Natural killer cell (primary cell): ENCODE measurements at regions not wholly inside any gene's neighbourhood (a gene's known extent, or its start where the extent isn't known, plus 50 kb on each side); places are given as distances from the start of the nearest gene placed in this dataset.

Source experiments
- ATAC-seq, 3 donors: fragments of 150-1000 bp in 2 of 3; fragments of 200-7000 bp in 1 of 3; cut with Tn5 transposase; 1 replicate in 1 of 3; 2 replicates in 2 of 3; pipeline ENCODE4 v1.10.0; 2021; ENCODE audit warnings: mild to moderate bottlenecking in 2 of 3, moderate library complexity in 2 of 3
- DNase-seq, 2 donors: peaks; one replicate each; pipeline versions ENCODE4 v3.0.0 to v3.0.0-alpha.2; 2013 to 2021; ENCODE audit warnings: mixed read lengths in 1 of 2
- H3K27ac ChIP-seq: one replicate; pipeline ENCODE4 v1.5.1; 2013; ENCODE audit warnings: mild to moderate bottlenecking, low read length
- H3K27me3 ChIP-seq: one replicate; pipeline ENCODE4 v1.6.1; 2013; ENCODE audit warnings: low read length; ENCODE audit not compliant: control insufficient read depth, insufficient read depth
- H3K36me3 ChIP-seq: one replicate; pipeline ENCODE4 v1.6.1; 2013; ENCODE audit warnings: low read length; ENCODE audit not compliant: control insufficient read depth, insufficient read depth
- H3K4me1 ChIP-seq: one replicate; pipeline ENCODE4 v1.6.1; 2013; ENCODE audit warnings: low read length; ENCODE audit not compliant: control insufficient read depth, insufficient read depth
- H3K4me3 ChIP-seq: one replicate; pipeline ENCODE4 v1.5.1; 2013; ENCODE audit warnings: low read length
- H3K9me3 ChIP-seq: one replicate; pipeline ENCODE4 v1.6.1; 2013; ENCODE audit warnings: low read length; ENCODE audit not compliant: control insufficient read depth, insufficient read depth
- H3K27ac Mint-ChIP-seq, 2 donors: one replicate each; pipeline ENCODE4 v1.8.0; 2022; ENCODE audit warnings: mild to moderate bottlenecking in 2 of 2, mixed read lengths in 2 of 2, moderate library complexity in 1 of 2
- H3K27me3 Mint-ChIP-seq, 2 donors: one replicate each; pipeline ENCODE4 v1.8.0; 2022; ENCODE audit warnings: low read depth in 2 of 2, mixed read lengths in 2 of 2
- H3K36me3 Mint-ChIP-seq: one replicate; pipeline ENCODE4 v1.8.0; 2022; ENCODE audit warnings: mixed read lengths
- H3K4me1 Mint-ChIP-seq, 2 donors: one replicate each; pipeline ENCODE4 v1.8.0; 2022; ENCODE audit warnings: mixed read lengths in 2 of 2
- H3K4me3 Mint-ChIP-seq: one replicate; pipeline ENCODE4 v1.8.0; 2022; ENCODE audit warnings: mild to moderate bottlenecking, moderate library complexity, mixed read lengths
- H3K9me3 Mint-ChIP-seq, 2 donors: one replicate each; pipeline ENCODE4 v1.8.0; 2022; ENCODE audit warnings: mixed read lengths in 2 of 2
- CTCF ChIP-seq: fragments of 200-600 bp; IDR thresholded peaks from one replicate; pipeline ENCODE4 v1.8.0; 2022; ENCODE audit warnings: antibody characterized with exemption
- WGBS: methylation state at CpG from one replicate; pipeline ENCODE4 v1.1.7; 2013; ENCODE audit warnings: missing lambda C conversion rate; ENCODE audit not compliant: insufficient coverage; 5-methylcytosine and 5-hydroxymethylcytosine counted together
- intact Hi-C: fragments of 100-400 bp; cut with micrococcal nuclease; formaldehyde crosslinking; loops from one replicate; pipeline ENCODE4 v1.14.2; 2022

- intact Hi-C loops, result no loop called here
- no peaks in the 10 kb centered on the region for H3K27me3 Mint-ChIP-seq
- Histone ChIP-seq H3K36me3 (no peaks in the 10 kb centered on the region), H3K4me3 (no peak overlapping the region), H3K27me3 (no peaks in the 10 kb centered on the region), H3K4me1 (no peaks in the 10 kb centered on the region), H3K9me3 (no peaks in the 10 kb centered on the region), H3K27ac (no peak overlapping the region)
- no peak for TF ChIP-seq CTCF
- DNase-seq (no peak), ATAC-seq (no peak)
- H3K4me1 Mint-ChIP-seq, result no peaks in the 10 kb centered on the region
- H3K9me3 Mint-ChIP-seq, result peaks cover 5 to 6% of the 10 kb centered on the region in 2 donors
- no peak overlapping the region for H3K27ac Mint-ChIP-seq
- WGBS, result 93% methylated on average over 4 of the region's 4 CpGs
- peaks cover 8% of the 10 kb centered on the region for H3K36me3 Mint-ChIP-seq
- H3K4me3 Mint-ChIP-seq, result no peak overlapping the region
Measured at GRCh38 chr1:217153361-217153760, 430.1 kb upstream of the ESRRG start.

GRCh38 chr1:217150366-217150765 lies 427.1 kb upstream of the ESRRG start:
- no peak overlapping the region for H3K27ac ChIP-seq
- no peaks in the 10 kb centered on the region for H3K27me3 ChIP-seq
- no peaks in the 10 kb centered on the region for H3K4me1 ChIP-seq
- no peak overlapping the region for H3K4me3 ChIP-seq
- H3K36me3 ChIP-seq, result no peaks in the 10 kb centered on the region
- no peak overlapping the region for H3K4me3 Mint-ChIP-seq
- no peak overlapping the region for H3K27ac Mint-ChIP-seq
- TF ChIP-seq CTCF, result no peak
- no peak for ATAC-seq
- no peaks in the 10 kb centered on the region for H3K27me3 Mint-ChIP-seq
- intact Hi-C loops, result no loop called here
- H3K4me1 Mint-ChIP-seq, result no peaks in the 10 kb centered on the region
- H3K9me3 Mint-ChIP-seq, result peaks cover 5 to 8% of the 10 kb centered on the region in 2 donors
- H3K36me3 Mint-ChIP-seq, result peaks cover 9% of the 10 kb centered on the region
- DNase-seq, result no peak
- H3K9me3 ChIP-seq, result no peaks in the 10 kb centered on the region

DNA sequence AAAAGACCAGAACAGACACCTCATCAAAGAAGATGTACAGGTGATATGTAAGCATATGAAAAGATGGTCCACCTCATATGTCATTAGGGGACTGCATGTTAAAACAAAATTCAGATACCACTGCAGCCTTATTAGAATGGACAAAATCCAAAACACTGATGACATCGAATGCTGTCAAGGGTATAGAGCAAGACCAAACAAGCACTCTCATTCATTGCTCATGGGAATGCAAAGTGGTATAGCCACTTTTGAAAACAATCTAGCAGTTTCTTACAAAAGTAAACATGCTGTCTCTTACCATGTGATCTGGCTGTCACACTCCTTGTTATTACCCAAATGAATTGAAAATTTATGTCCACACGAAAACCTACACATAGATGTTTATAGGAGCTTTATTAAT lies 426.6 kb upstream of the ESRRG start:
- Mint-ChIP-seq H3K4me1 (no peaks in the 10 kb centered on the region), H3K27ac (no peak overlapping the region), H3K27me3 (no peaks in the 10 kb centered on the region), H3K9me3 (peaks cover 8 to 14% of the 10 kb centered on the region in 2 donors), H3K36me3 (peaks cover 15% of the 10 kb centered on the region), H3K4me3 (no peak overlapping the region)
- Histone ChIP-seq H3K9me3 (no peaks in the 10 kb centered on the region), H3K27ac (no peak overlapping the region), H3K27me3 (no peaks in the 10 kb centered on the region), H3K4me1 (no peaks in the 10 kb centered on the region), H3K4me3 (no peak overlapping the region), H3K36me3 (no peaks in the 10 kb centered on the region)
- 100% methylated on average over 1 of the region's 2 CpGs for WGBS
- DNase-seq, result no peak
- TF ChIP-seq CTCF, result no peak
- ATAC-seq, result no peak
- intact Hi-C loops, result no loop called here

- intact Hi-C loops, result no loop called here
- no peak overlapping the region for H3K27ac Mint-ChIP-seq
- Histone ChIP-seq H3K27ac (no peak overlapping the region), H3K27me3 (peaks cover 28% of the 10 kb centered on the region), H3K36me3 (no peaks in the 10 kb centered on the region), H3K4me3 (no peak overlapping the region), H3K4me1 (no peaks in the 10 kb centered on the region), H3K9me3 (peaks cover 8% of the 10 kb centered on the region)
- DNase-seq (no peak), ATAC-seq (no peak)
- no peak for TF ChIP-seq CTCF
- peaks cover 25 to 26% of the 10 kb centered on the region in 2 donors for H3K27me3 Mint-ChIP-seq
- no peak overlapping the region for H3K4me3 Mint-ChIP-seq
- H3K36me3 Mint-ChIP-seq, result peaks cover 20% of the 10 kb centered on the region
- H3K9me3 Mint-ChIP-seq, result peaks cover 10 to 18% of the 10 kb centered on the region in 2 donors
- 68% methylated on average over 2 of the region's 2 CpGs for WGBS
- no peaks in the 10 kb centered on the region for H3K4me1 Mint-ChIP-seq
Measured at GRCh38 chr1:217141711-217142110, 418.5 kb upstream of the ESRRG start.
